Panc1 (cell line): ENCODE measurements at regions not wholly inside any gene's neighbourhood (a gene's known extent, or its start where the extent isn't known, plus 50 kb on each side); places are given as distances from the start of the nearest gene placed in this dataset.

Experiments
- ATAC-seq: fragments of 200-7000 bp; cut with Tn5 transposase; 2 replicates; pipeline ENCODE4 v1.9.1; 2020; ENCODE audit warnings: mild to moderate bottlenecking, moderate library complexity
- BruUV-seq: library from RNA; stranded (reverse); fragments of 400-500 nt; replicated peaks from 2 replicates; lab custom pipeline; 2021; lab: Mats Ljungman, UMichigan
- CTCF ChIA-PET: fragments of 300-600 bp; sonication (Branson Sonifier 250); formaldehyde crosslinking; loops from one replicate; lab custom pipeline; 2022; ENCODE audit warnings: antibody characterized with exemption; lab: Charles Lee
- POLR2A ChIA-PET: fragments of 300-600 bp; sonication (Branson Sonifier 250); formaldehyde crosslinking; loops from one replicate; lab custom pipeline; 2022; ENCODE audit warnings: antibody characterized with exemption; lab: Charles Lee
- DNase-seq: peaks from one replicate; pipeline ENCODE4 v3.0.0-alpha.2; 2010; ENCODE audit warnings: low read depth, low spot score
- H3K27ac ChIP-seq: 2 replicates; pipeline ENCODE4 v1.5.1; 2011; ENCODE audit warnings: mild to moderate bottlenecking, low read length, inconsistent platforms
- H3K27me3 ChIP-seq: fragments of 200-500 bp; sonication (Bioruptor generic); 2 replicates; pipeline ENCODE4 v1.6.0; 2014; ENCODE audit warnings: low read length, inconsistent platforms; ENCODE audit not compliant: control insufficient read depth, insufficient read depth
- H3K36me3 ChIP-seq: fragments of 200-500 bp; sonication (Bioruptor generic); 2 replicates; pipeline ENCODE4 v1.5.1; 2014; ENCODE audit warnings: inconsistent platforms, mild to moderate bottlenecking, low read length, moderate library complexity; ENCODE audit not compliant: control insufficient read depth, insufficient read depth
- H3K4me1 ChIP-seq: 2 replicates; pipeline ENCODE4 v1.5.1; 2011; ENCODE audit warnings: inconsistent platforms, mild to moderate bottlenecking, low read length, moderate library complexity; ENCODE audit not compliant: control insufficient read depth, insufficient read depth
- H3K4me3 ChIP-seq, 2 experiments: 2 replicates each; pipeline ENCODE4 v1.5.1; 2011 to 2012; ENCODE audit warnings: low read depth in 2 of 2, low read length in 2 of 2, mild to moderate bottlenecking in 2 of 2, inconsistent platforms in 1 of 2, moderate library complexity in 1 of 2
- H3K9me3 ChIP-seq: fragments of 200-500 bp; sonication (Bioruptor generic); 2 replicates; pipeline ENCODE4 v1.5.1; 2014; ENCODE audit warnings: low read depth, mild to moderate bottlenecking, inconsistent platforms, low read length, moderate library complexity; ENCODE audit not compliant: control insufficient read depth, insufficient read depth
- POLR2AphosphoS5 ChIP-seq: IDR thresholded peaks from 2 replicates; pipeline ENCODE4 v1.6.1; 2012; ENCODE audit warnings: mild to moderate bottlenecking, low read depth, low read length, moderate library complexity
- SIN3A ChIP-seq: IDR thresholded peaks from 2 replicates; pipeline ENCODE4 v1.6.1; 2012; ENCODE audit warnings: low read depth, mild to moderate bottlenecking, low read length, moderate library complexity, borderline replicate concordance; ENCODE audit not compliant: insufficient read depth
- TCF7L2 ChIP-seq: IDR thresholded peaks from 2 replicates; pipeline ENCODE4 v1.6.1; 2011; ENCODE audit warnings: mild to moderate bottlenecking, low read depth, low read length, inconsistent platforms
- in situ Hi-C: cut with HindIII; loops from 2 replicates; pipeline ENCODE4 v1.10.0; 2016; ENCODE audit warnings: low sequenced_read_pairs, low pct_unique_long_range_greater_than_20kb
- intact Hi-C: fragments of 100-400 bp; cut with micrococcal nuclease; formaldehyde crosslinking; loops from one replicate; pipeline ENCODE4 v1.10.0; 2022; ENCODE audit not compliant: unreplicated experiment
- TF ChIP-seq, protein P1 (sequence below), 2 experiments: IDR thresholded peaks; 2 replicates each; pipeline ENCODE4 v1.6.1; 2011 to 2012; ENCODE audit warnings: low read depth in 2 of 2, control low read depth in 1 of 2, low read length in 1 of 2, mild to moderate bottlenecking in 1 of 2, moderate library complexity in 1 of 2; ENCODE audit not compliant: insufficient read depth in 1 of 2
- TF ChIP-seq, protein P2 (sequence below): fragments of 450-650 bp; IDR thresholded peaks from 2 replicates; pipeline ENCODE4 v1.5.1; 2017; ENCODE audit warnings: mild to moderate bottlenecking

DNA sequence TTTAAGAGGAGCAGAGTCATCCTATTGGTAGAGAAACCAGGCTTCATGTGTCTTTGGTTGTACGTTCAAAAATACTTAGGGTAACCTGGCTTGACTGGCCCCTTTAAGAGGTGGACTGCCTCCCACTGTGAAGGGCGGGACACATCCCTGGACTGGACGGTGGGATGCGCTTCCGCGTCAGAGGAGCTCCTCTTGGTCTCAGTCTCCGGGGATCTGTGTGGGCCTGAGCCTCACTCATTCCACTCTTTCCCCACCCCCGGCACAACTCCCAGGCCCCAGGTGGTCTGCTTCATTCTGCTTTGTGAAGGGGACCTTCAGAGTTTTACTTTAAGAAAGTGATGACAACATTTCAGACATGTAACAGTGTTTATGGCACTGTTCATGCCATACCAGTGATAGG is 601.1 kb downstream of the IRX1 start:
- no peaks in the 10 kb centered on the region for H3K9me3 ChIP-seq
- no peak overlapping the region for H3K27ac ChIP-seq
- H3K36me3 ChIP-seq, result no peaks in the 10 kb centered on the region
- TF ChIP-seq SIN3A (no peak), POLR2AphosphoS5 (no peak), TCF7L2 (no peak)
- TF ChIP-seq, protein P1, sequence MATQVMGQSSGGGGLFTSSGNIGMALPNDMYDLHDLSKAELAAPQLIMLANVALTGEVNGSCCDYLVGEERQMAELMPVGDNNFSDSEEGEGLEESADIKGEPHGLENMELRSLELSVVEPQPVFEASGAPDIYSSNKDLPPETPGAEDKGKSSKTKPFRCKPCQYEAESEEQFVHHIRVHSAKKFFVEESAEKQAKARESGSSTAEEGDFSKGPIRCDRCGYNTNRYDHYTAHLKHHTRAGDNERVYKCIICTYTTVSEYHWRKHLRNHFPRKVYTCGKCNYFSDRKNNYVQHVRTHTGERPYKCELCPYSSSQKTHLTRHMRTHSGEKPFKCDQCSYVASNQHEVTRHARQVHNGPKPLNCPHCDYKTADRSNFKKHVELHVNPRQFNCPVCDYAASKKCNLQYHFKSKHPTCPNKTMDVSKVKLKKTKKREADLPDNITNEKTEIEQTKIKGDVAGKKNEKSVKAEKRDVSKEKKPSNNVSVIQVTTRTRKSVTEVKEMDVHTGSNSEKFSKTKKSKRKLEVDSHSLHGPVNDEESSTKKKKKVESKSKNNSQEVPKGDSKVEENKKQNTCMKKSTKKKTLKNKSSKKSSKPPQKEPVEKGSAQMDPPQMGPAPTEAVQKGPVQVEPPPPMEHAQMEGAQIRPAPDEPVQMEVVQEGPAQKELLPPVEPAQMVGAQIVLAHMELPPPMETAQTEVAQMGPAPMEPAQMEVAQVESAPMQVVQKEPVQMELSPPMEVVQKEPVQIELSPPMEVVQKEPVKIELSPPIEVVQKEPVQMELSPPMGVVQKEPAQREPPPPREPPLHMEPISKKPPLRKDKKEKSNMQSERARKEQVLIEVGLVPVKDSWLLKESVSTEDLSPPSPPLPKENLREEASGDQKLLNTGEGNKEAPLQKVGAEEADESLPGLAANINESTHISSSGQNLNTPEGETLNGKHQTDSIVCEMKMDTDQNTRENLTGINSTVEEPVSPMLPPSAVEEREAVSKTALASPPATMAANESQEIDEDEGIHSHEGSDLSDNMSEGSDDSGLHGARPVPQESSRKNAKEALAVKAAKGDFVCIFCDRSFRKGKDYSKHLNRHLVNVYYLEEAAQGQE (IDR thresholded peaks at IDR 0.05; ENCODE audit: insufficient read depth in 1 of 2, low read depth in 2 of 2, low read length in 1 of 2), result no peak
- TF ChIP-seq, protein P2, sequence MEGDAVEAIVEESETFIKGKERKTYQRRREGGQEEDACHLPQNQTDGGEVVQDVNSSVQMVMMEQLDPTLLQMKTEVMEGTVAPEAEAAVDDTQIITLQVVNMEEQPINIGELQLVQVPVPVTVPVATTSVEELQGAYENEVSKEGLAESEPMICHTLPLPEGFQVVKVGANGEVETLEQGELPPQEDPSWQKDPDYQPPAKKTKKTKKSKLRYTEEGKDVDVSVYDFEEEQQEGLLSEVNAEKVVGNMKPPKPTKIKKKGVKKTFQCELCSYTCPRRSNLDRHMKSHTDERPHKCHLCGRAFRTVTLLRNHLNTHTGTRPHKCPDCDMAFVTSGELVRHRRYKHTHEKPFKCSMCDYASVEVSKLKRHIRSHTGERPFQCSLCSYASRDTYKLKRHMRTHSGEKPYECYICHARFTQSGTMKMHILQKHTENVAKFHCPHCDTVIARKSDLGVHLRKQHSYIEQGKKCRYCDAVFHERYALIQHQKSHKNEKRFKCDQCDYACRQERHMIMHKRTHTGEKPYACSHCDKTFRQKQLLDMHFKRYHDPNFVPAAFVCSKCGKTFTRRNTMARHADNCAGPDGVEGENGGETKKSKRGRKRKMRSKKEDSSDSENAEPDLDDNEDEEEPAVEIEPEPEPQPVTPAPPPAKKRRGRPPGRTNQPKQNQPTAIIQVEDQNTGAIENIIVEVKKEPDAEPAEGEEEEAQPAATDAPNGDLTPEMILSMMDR, result no peak
- in situ Hi-C loops (no loop called here), intact Hi-C loops (no loop called here)
- CTCF ChIA-PET, result no interaction called here
- DNase-seq (no peak), ATAC-seq (no peak)
- no peak overlapping the region for H3K4me3 ChIP-seq
- no TSS peak for BruUV-seq
- H3K27me3 ChIP-seq, result no peaks in the 10 kb centered on the region
- POLR2A ChIA-PET, result no interaction called here
- no peaks in the 10 kb centered on the region for H3K4me1 ChIP-seq

DNA sequence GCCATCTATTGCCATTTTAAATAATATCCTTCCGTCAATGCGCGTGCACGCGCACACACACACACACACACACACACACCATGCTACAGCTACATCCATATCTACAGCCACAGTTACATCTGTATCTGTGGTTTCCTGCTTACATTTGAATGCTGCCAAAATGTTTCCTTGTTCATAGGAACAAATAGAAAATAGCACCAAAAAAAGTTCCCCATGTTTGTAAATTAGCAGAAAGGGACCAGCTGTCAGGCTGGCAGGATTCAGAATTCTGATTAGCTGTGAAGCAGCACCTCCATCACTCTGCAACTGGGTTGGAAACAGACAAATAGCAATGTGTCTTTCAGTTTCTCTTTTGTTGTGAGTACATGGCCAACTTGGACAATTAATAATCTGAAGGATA is 601.5 kb downstream of the IRX1 start:
- ATAC-seq (no peak), DNase-seq (no peak)
- Histone ChIP-seq H3K27me3 (no peaks in the 10 kb centered on the region), H3K27ac (no peak overlapping the region), H3K9me3 (no peaks in the 10 kb centered on the region), H3K36me3 (no peaks in the 10 kb centered on the region), H3K4me3 (no peak overlapping the region), H3K4me1 (no peaks in the 10 kb centered on the region)
- CTCF ChIA-PET, result no interaction called here
- no TSS peak for BruUV-seq
- TF ChIP-seq POLR2AphosphoS5 (no peak), TCF7L2 (no peak), SIN3A (no peak)
- TF ChIP-seq, protein P1 (IDR thresholded peaks at IDR 0.05; ENCODE audit: insufficient read depth in 1 of 2, low read depth in 2 of 2, low read length in 1 of 2), result no peak
- TF ChIP-seq, protein P2, result no peak
- POLR2A ChIA-PET, result no interaction called here
- in situ Hi-C loops (no loop called here), intact Hi-C loops (no loop called here)
